ENCODE measurements at regions not wholly inside any gene's neighbourhood (a gene's known extent, or its start where the extent isn't known, plus 50 kb on each side); places are given as distances from the start of the nearest gene placed in this dataset.

DNA sequence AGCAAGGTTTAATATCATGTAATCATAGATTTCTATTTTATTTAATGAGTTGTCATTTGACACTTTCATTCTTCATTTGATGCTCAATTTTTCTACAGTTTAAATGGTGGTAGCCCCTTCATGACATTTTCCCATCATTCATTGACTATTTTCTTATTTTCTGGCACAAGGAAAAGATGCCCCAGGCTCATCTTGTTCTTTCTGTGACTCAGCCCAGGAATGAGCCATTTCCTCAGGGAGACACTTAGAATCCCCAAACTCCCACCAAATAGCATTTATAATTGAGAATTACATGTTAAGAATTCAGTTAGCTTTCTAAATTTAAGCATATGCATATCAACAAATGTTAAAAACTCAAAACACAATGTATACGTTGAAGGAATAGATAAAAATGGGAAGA, 222.3 kb downstream of the KIF20B start:
- H3K36me3 ChIP-seq (ENCODE audit: control insufficient read depth, insufficient read depth, low read length): no peaks in the 10 kb centered on the region
- H3K27me3 ChIP-seq (ENCODE audit: control insufficient read depth, insufficient read depth, low read length): no peaks in the 10 kb centered on the region
- H3K4me1 ChIP-seq (ENCODE audit: control insufficient read depth, insufficient read depth, low read length): no peaks in the 10 kb centered on the region
- no peaks in the 10 kb centered on the region for H3K9me3 ChIP-seq (ENCODE audit: control insufficient read depth, insufficient read depth, low read length)
- no peak overlapping the region for H3K9ac ChIP-seq (ENCODE audit: low read depth, low read length)
- no peak overlapping the region for H3K4me3 ChIP-seq (ENCODE audit: low read depth, low read length)

DNA sequence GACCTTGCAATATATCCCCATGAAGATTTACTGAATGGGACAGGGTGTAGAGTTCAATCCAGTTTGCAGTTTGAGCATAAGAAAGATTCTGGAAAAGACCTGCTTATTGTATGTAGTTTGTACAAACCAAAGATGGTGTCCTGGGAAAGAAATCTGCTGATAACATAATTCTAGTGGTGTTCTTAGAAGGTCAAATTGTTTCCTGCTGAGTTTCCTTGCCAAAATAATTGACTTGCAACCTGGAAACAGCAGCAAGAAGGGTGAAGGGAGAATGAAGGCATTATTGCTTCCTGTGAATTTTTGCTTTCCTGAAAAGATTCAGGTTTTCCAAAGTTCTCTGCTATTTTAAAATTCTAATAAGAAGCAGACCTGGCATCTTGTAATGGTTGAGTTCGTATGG, 222.9 kb downstream of the KIF20B start:
- Histone ChIP-seq H3K4me3 (ENCODE audit: low read depth, low read length) (no peak overlapping the region), H3K4me1 (ENCODE audit: control insufficient read depth, insufficient read depth, low read length) (no peaks in the 10 kb centered on the region), H3K36me3 (ENCODE audit: control insufficient read depth, insufficient read depth, low read length) (no peaks in the 10 kb centered on the region), H3K27me3 (ENCODE audit: control insufficient read depth, insufficient read depth, low read length) (no peaks in the 10 kb centered on the region), H3K9me3 (ENCODE audit: control insufficient read depth, insufficient read depth, low read length) (no peaks in the 10 kb centered on the region), H3K9ac (ENCODE audit: low read depth, low read length) (no peak overlapping the region)

DNA sequence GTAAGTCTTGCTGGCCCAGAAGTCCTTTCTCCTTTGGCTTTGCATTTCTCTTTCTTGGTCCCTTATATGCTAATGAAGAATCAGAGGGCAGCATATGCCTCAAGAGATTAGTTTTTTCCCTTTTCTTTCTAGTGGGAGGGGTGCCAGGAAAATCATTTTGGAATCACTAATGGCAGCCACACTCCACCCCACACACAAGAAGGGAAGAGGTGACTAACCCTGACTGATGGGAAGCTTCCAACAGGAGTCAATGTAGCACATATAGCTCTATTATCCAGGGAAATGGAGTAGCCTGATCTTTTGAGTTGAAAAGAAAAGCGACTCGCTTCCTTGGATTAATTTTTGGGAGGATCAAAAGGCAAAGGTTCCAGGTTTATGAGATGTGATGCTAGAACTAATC, 225.3 kb downstream of the KIF20B start:
- H3K27me3 ChIP-seq (ENCODE audit: control insufficient read depth, insufficient read depth, low read length): no peaks in the 10 kb centered on the region
- no peak overlapping the region for H3K9ac ChIP-seq (ENCODE audit: low read depth, low read length)
- H3K4me3 ChIP-seq (ENCODE audit: low read depth, low read length): no peak overlapping the region
- H3K36me3 ChIP-seq (ENCODE audit: control insufficient read depth, insufficient read depth, low read length): no peaks in the 10 kb centered on the region
- H3K9me3 ChIP-seq (ENCODE audit: control insufficient read depth, insufficient read depth, low read length): no peaks in the 10 kb centered on the region
- H3K4me1 ChIP-seq (ENCODE audit: control insufficient read depth, insufficient read depth, low read length): no peaks in the 10 kb centered on the region

DNA sequence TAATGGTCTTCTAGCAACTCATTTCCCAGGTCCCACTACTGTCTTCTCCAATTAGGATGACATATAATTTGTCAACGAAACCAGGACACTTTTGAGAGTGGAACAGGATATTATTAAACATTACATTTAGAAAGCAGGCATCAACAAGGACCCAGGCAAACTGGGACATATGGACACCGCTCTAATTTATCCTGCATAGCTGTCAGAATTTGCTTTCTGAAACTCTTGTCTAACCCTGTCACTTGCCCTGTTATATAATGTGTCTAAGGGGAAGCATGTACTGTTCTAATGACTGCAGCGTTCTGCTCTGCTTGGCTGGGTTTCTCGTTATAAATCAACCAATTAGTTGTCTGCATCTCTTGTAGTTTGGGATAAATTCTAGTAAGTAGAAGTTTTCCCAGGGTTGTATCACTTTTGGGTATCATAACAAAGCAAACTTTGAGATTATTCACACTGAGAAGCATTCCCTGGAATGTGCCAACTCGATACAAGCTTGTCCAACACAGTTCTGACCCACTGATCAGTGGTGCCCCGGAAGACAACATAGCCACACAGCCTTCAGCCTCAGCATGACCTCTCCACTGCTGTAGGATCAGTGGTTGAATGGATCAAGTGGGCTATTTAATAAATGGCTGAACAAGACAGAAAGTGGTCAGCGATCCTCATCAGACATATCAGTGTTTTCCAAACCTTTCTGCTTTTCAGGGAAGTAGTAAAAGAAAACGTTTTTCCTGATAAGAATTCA, 228.1 kb downstream of the KIF20B start:
- Histone ChIP-seq H3K36me3 (ENCODE audit: control insufficient read depth, insufficient read depth, low read length) (no peaks in the 10 kb centered on the region), H3K27me3 (ENCODE audit: control insufficient read depth, insufficient read depth, low read length) (no peaks in the 10 kb centered on the region), H3K9ac (ENCODE audit: low read depth, low read length) (no peak overlapping the region), H3K4me1 (ENCODE audit: control insufficient read depth, insufficient read depth, low read length) (no peaks in the 10 kb centered on the region), H3K9me3 (ENCODE audit: control insufficient read depth, insufficient read depth, low read length) (no peaks in the 10 kb centered on the region), H3K4me3 (ENCODE audit: low read depth, low read length) (no peak overlapping the region)

DNA sequence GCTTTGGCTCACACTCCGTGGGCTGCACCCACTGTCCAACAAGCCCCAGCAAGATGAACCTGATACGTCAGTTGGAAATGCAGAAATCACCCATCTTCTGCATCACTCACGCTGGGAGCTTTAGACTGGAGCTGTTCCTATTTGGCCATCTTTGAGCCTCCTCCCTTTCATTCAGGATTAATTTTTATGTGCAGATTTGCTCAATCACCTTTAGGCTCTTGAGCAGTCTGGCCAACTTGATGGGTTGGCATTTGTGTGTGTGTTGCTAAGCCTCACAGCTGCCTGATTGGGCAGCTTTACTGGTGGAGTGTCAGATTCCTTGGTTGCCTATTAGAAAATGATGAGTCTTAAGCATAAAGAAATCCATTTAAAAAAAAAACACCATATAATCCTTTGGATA, 236.1 kb downstream of the KIF20B start:
- Histone ChIP-seq H3K9ac (ENCODE audit: low read depth, low read length) (no peak overlapping the region), H3K4me3 (ENCODE audit: low read depth, low read length) (no peak overlapping the region), H3K4me1 (ENCODE audit: control insufficient read depth, insufficient read depth, low read length) (no peaks in the 10 kb centered on the region)

DNA sequence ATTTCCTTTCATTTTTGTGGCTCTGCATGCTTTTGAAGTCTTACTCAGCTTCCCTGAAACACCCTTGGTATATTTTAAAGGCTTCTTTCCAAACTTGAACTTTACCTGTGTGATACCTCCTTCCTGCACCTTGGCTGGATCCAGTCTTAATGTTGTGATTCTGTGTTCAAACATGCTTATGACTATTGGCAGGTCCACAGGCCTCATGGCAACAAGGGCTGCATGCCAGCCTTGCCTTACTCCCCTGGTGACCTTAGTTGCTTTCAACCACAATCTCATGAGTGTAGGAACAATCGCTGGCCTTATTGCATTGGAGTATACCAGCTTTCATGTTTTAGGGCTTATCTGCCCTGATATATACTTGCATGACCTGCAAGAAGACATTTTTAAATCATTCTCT, 238.7 kb downstream of the KIF20B start:
- no peaks in the 10 kb centered on the region for H3K27me3 ChIP-seq (ENCODE audit: control insufficient read depth, insufficient read depth, low read length)
- H3K4me3 ChIP-seq (ENCODE audit: low read depth, low read length): no peak overlapping the region
- no peaks in the 10 kb centered on the region for H3K36me3 ChIP-seq (ENCODE audit: control insufficient read depth, insufficient read depth, low read length)
- H3K9me3 ChIP-seq (ENCODE audit: control insufficient read depth, insufficient read depth, low read length): no peaks in the 10 kb centered on the region
- H3K9ac ChIP-seq (ENCODE audit: low read depth, low read length): no peak overlapping the region
- H3K4me1 ChIP-seq (ENCODE audit: control insufficient read depth, insufficient read depth, low read length): no peaks in the 10 kb centered on the region

More for the DNA sequence above, 236.1 kb downstream of the KIF20B start:
- Histone ChIP-seq H3K36me3 (ENCODE audit: control insufficient read depth, insufficient read depth, low read length) (no peaks in the 10 kb centered on the region), H3K27me3 (ENCODE audit: control insufficient read depth, insufficient read depth, low read length) (no peaks in the 10 kb centered on the region), H3K9me3 (ENCODE audit: control insufficient read depth, insufficient read depth, low read length) (no peaks in the 10 kb centered on the region)

DNA sequence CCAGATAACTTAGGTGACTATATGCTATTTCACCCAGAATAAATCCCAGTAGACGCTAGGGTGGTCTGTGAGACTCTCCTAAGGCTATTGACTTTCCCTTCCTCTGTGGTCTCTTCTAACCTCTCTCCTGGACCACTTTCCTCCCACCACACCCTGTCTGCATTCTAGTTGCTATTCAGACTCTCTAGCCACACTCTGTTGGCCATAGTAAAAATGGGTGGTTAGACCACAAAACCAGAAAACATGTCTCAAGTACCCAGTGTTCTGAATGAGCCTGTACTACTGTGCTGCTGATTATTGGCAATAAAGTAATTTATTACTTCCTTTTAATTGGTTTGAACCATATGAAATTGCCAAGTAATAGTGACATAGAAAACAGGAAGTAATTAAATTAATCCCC, 240.8 kb downstream of the KIF20B start:
- H3K4me3 ChIP-seq (ENCODE audit: low read depth, low read length): no peak overlapping the region
- H3K36me3 ChIP-seq (ENCODE audit: control insufficient read depth, insufficient read depth, low read length): no peaks in the 10 kb centered on the region
- H3K9ac ChIP-seq (ENCODE audit: low read depth, low read length): no peak overlapping the region
- H3K9me3 ChIP-seq (ENCODE audit: control insufficient read depth, insufficient read depth, low read length): no peaks in the 10 kb centered on the region
- H3K4me1 ChIP-seq (ENCODE audit: control insufficient read depth, insufficient read depth, low read length): no peaks in the 10 kb centered on the region
- H3K27me3 ChIP-seq (ENCODE audit: control insufficient read depth, insufficient read depth, low read length): no peaks in the 10 kb centered on the region

DNA sequence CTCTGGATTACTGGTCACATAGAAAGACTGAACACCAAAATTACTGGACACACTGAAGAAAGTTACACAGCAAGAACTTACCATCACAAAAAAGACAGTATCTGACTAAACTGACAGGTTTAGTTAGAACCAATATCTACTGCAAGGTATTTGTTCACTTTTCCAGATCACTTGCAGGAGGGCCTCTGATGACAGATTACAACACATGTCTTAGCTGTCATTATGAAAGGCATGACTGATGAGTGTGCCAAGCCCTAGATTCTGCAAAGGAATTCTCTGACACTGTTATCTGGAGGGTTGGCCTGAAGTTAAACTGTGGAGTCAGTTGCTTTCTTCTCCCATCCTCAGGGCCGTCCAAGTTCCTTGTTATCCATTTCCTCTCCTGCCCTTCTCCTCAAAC, 242.7 kb downstream of the KIF20B start:
- H3K27me3 ChIP-seq (ENCODE audit: control insufficient read depth, insufficient read depth, low read length): no peaks in the 10 kb centered on the region
- no peak overlapping the region for H3K9ac ChIP-seq (ENCODE audit: low read depth, low read length)
- H3K36me3 ChIP-seq (ENCODE audit: control insufficient read depth, insufficient read depth, low read length): no peaks in the 10 kb centered on the region
- H3K4me1 ChIP-seq (ENCODE audit: control insufficient read depth, insufficient read depth, low read length): no peaks in the 10 kb centered on the region
- no peaks in the 10 kb centered on the region for H3K9me3 ChIP-seq (ENCODE audit: control insufficient read depth, insufficient read depth, low read length)
- no peak overlapping the region for H3K4me3 ChIP-seq (ENCODE audit: low read depth, low read length)

DNA sequence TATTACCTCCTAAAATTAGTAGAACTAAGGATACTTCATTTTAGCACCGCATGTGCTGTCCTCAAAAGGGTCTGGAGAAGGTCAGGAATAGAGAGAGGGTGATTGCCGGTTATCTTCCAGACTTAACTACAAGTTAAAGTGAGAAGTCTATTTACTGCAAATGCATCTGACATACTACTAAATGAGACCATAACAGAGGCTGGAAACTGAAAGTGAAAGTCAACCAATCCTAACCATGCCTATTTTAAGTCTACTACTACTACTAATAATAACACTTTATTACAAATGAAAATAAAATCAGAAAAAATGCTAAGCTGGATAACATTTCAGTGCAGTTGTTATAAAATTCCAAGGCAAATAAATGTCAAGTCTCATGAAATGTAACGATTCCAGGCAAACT, 244.7 kb downstream of the KIF20B start:
- H3K9ac ChIP-seq (ENCODE audit: low read depth, low read length): no peak overlapping the region
- H3K4me3 ChIP-seq (ENCODE audit: low read depth, low read length): no peak overlapping the region
- no peaks in the 10 kb centered on the region for H3K36me3 ChIP-seq (ENCODE audit: control insufficient read depth, insufficient read depth, low read length)
- H3K27me3 ChIP-seq (ENCODE audit: control insufficient read depth, insufficient read depth, low read length): no peaks in the 10 kb centered on the region
- no peaks in the 10 kb centered on the region for H3K4me1 ChIP-seq (ENCODE audit: control insufficient read depth, insufficient read depth, low read length)
- no peaks in the 10 kb centered on the region for H3K9me3 ChIP-seq (ENCODE audit: control insufficient read depth, insufficient read depth, low read length)

DNA sequence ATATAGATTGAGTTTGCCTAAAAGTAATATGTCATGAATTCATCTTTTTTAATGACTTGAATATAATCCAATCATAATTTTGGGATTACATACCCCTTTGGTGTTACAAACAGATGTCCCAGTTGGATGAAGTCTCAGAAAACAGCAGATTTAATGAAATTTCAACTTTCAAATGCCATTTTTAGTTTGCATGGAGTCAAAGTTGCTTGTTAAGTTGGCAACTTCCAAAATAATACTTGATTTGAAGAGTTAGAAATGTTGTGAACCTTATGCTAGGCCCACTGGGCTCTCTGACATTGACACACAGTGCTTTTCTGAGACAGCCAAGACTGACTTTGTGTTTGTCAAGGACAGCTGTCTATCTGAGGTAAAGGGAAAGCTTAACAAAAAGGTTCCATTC, 248.1 kb downstream of the KIF20B start:
- Histone ChIP-seq H3K4me1 (ENCODE audit: control insufficient read depth, insufficient read depth, low read length) (no peaks in the 10 kb centered on the region), H3K9me3 (ENCODE audit: control insufficient read depth, insufficient read depth, low read length) (no peaks in the 10 kb centered on the region), H3K4me3 (ENCODE audit: low read depth, low read length) (no peak overlapping the region), H3K27me3 (ENCODE audit: control insufficient read depth, insufficient read depth, low read length) (no peaks in the 10 kb centered on the region), H3K9ac (ENCODE audit: low read depth, low read length) (no peak overlapping the region), H3K36me3 (ENCODE audit: control insufficient read depth, insufficient read depth, low read length) (no peaks in the 10 kb centered on the region)

DNA sequence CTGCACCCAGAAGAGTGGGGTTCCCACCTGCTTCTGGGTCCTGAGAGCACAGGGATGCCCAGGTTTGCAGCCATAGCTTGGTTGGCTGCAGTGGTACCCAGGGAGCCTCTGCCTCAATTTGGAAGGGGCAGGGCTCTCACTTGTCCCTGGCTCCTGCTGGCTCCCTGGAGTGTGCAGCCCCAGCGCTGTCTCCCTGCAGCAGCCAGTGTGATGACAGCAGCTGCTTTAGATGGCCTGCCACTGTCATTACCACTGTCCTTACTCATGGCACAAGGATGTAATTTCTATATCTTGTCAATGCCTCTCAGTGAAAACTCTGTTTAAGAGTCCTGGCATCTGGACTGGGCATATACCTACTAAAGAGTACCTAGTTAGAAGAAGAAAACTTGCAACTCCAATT, 250.9 kb downstream of the KIF20B start:
- Histone ChIP-seq H3K27me3 (ENCODE audit: control insufficient read depth, insufficient read depth, low read length) (no peaks in the 10 kb centered on the region), H3K4me3 (ENCODE audit: low read depth, low read length) (no peak overlapping the region), H3K9ac (ENCODE audit: low read depth, low read length) (no peak overlapping the region), H3K4me1 (ENCODE audit: control insufficient read depth, insufficient read depth, low read length) (no peaks in the 10 kb centered on the region), H3K9me3 (ENCODE audit: control insufficient read depth, insufficient read depth, low read length) (no peaks in the 10 kb centered on the region), H3K36me3 (ENCODE audit: control insufficient read depth, insufficient read depth, low read length) (no peaks in the 10 kb centered on the region)

DNA sequence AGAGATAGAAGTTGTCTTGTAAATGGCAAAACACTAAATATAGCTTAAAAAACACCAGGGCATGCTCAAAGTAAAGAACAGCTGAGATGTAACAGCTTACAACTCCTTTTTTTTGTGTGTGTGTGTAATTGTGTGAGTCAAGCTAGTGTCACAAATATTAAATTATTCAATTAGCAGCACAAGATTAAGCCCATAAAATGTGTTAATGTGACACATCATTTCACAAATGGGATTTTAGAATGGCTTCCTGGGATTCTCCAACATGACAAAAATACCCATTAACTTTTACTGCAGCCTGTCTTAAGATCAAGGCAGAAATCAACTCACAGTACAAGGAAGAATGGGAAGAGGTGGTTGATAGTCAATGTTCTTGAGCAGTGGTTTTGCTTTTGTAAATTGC, 251.4 kb downstream of the KIF20B start:
- H3K9me3 ChIP-seq (ENCODE audit: control insufficient read depth, insufficient read depth, low read length): no peaks in the 10 kb centered on the region

More for the DNA sequence above, 251.4 kb downstream of the KIF20B start:
- no peak overlapping the region for H3K4me3 ChIP-seq (ENCODE audit: low read depth, low read length)
- H3K9ac ChIP-seq (ENCODE audit: low read depth, low read length): no peak overlapping the region
- H3K36me3 ChIP-seq (ENCODE audit: control insufficient read depth, insufficient read depth, low read length): no peaks in the 10 kb centered on the region
- H3K27me3 ChIP-seq (ENCODE audit: control insufficient read depth, insufficient read depth, low read length): no peaks in the 10 kb centered on the region
- no peaks in the 10 kb centered on the region for H3K4me1 ChIP-seq (ENCODE audit: control insufficient read depth, insufficient read depth, low read length)
